Small intestine (tissue), 7 donors: ENCODE measurements at regions not wholly inside any gene's neighbourhood (a gene's known extent, or its start where the extent isn't known, plus 50 kb on each side); places are given as distances from the start of the nearest gene placed in this dataset.

Experiments used
- DNase-seq, 2 donors: peaks; one replicate each; pipeline versions ENCODE4 v3.0.0 to v3.0.0-alpha.2; 2013
- FAIRE-seq: peaks from 2 replicates; lab custom pipeline; 2012; peaks lifted over from hg19 to GRCh38; lab: Jason Lieb, UNC
- H3K27ac ChIP-seq, 3 donors: one replicate each; pipeline ENCODE4 v1.5.1; 2013; ENCODE audit warnings: low read length in 2 of 3, mild to moderate bottlenecking in 2 of 3, control low read depth in 1 of 3, inconsistent platforms in 1 of 3, low read depth in 1 of 3, moderate library complexity in 1 of 3
- H3K27me3 ChIP-seq, 3 donors: one replicate each; pipeline ENCODE4 v1.6.1; 2013; ENCODE audit warnings: low read length in 3 of 3, inconsistent platforms in 1 of 3; ENCODE audit not compliant: control insufficient read depth in 3 of 3, insufficient read depth in 3 of 3
- H3K36me3 ChIP-seq, 3 donors: one replicate each; pipeline ENCODE4 v1.6.1; 2013; ENCODE audit warnings: low read length in 3 of 3, inconsistent platforms in 1 of 3, low read depth in 1 of 3, mild to moderate bottlenecking in 1 of 3, moderate library complexity in 1 of 3; ENCODE audit not compliant: control insufficient read depth in 3 of 3, insufficient read depth in 2 of 3
- H3K4me1 ChIP-seq, 3 donors: one replicate each; pipeline ENCODE4 v1.6.1; 2013; ENCODE audit warnings: low read length in 2 of 3, inconsistent platforms in 1 of 3, low read depth in 1 of 3, mild to moderate bottlenecking in 1 of 3, moderate library complexity in 1 of 3; ENCODE audit not compliant: control insufficient read depth in 3 of 3, insufficient read depth in 2 of 3
- H3K4me3 ChIP-seq, 3 donors: one replicate each; pipeline ENCODE4 v1.5.1; 2013; ENCODE audit warnings: low read length in 3 of 3, control low read depth in 1 of 3, inconsistent platforms in 1 of 3, low read depth in 1 of 3, mild to moderate bottlenecking in 1 of 3, moderate library complexity in 1 of 3
- H3K9me3 ChIP-seq, 2 donors: one replicate each; pipeline ENCODE4 v1.6.1; 2013; ENCODE audit warnings: low read depth in 1 of 2, low read length in 1 of 2; ENCODE audit not compliant: control insufficient read depth in 2 of 2, insufficient read depth in 1 of 2
- WGBS, 3 donors: extraction: QIAGEN DNeasy Blood & Tissue Kit; methylation state at CpG; one replicate each; pipeline ENCODE4 v1.1.7; 2013; 5-methylcytosine and 5-hydroxymethylcytosine counted together
- donor health status: healthy with polysubstance abuse.
- donor health status: control.
- donor health status: control.
- donor health status: Bipolar disorder and iron deficiency.
- donor health status: healthy.

- peaks cover 0 to 12% (median 0%) of the 10 kb centered on the region in 3 donors for H3K4me1 ChIP-seq
- no peaks in the 10 kb centered on the region for H3K27me3 ChIP-seq
- H3K27ac ChIP-seq, result no peak overlapping the region
- WGBS, 3 donors, result 42 to 68% (median 44%) methylated on average over 3 of the region's 3 CpGs
- no peak overlapping the region for H3K4me3 ChIP-seq
- H3K9me3 ChIP-seq, result no peaks in the 10 kb centered on the region
- no peak for FAIRE-seq
- no peaks in the 10 kb centered on the region for H3K36me3 ChIP-seq
- DNase-seq, result no peak
These were observed 64.4 kb upstream of the NHSL1 start for GRCh38 chr6:138563650-138564049.

- DNase-seq (no peak), FAIRE-seq (no peak)
- no peaks in the 10 kb centered on the region for H3K27me3 ChIP-seq
- H3K9me3 ChIP-seq, result no peaks in the 10 kb centered on the region
- H3K27ac ChIP-seq, result no peak overlapping the region
- H3K4me1 ChIP-seq, result peaks cover 0 to 12% (median 0%) of the 10 kb centered on the region in 3 donors
- whole genome bisulfite sequencing, 3 donors, result 87 to 93% (median 87%) methylated on average over 5 of the region's 5 CpGs
- H3K4me3 ChIP-seq, result no peak overlapping the region
- no peaks in the 10 kb centered on the region for H3K36me3 ChIP-seq
These were observed 65.0 kb upstream of the NHSL1 start for GRCh38 chr6:138564170-138564721.

GRCh38 chr6:138567052-138567451 is 67.8 kb upstream of the NHSL1 start:
- no peak for DNase-seq
- WGBS, 3 donors, result 94 to 95% (median 95%) methylated on average over 9 of the region's 9 CpGs
- no peak for FAIRE-seq
- Histone ChIP-seq H3K9me3 (no peaks in the 10 kb centered on the region), H3K4me3 (no peak overlapping the region), H3K36me3 (no peaks in the 10 kb centered on the region), H3K27me3 (no peaks in the 10 kb centered on the region), H3K4me1 (peaks cover 0 to 5% (median 2%) of the 10 kb centered on the region in 3 donors), H3K27ac (no peak overlapping the region)

GRCh38 chr6:138568997-138569396 is 69.7 kb upstream of the NHSL1 start:
- Histone ChIP-seq H3K4me1 (peaks cover 0 to 2% (median 0%) of the 10 kb centered on the region in 3 donors), H3K36me3 (no peaks in the 10 kb centered on the region), H3K27me3 (peaks cover 0 to 2% (median 0%) of the 10 kb centered on the region in 3 donors), H3K4me3 (no peak overlapping the region), H3K27ac (no peak overlapping the region), H3K9me3 (no peaks in the 10 kb centered on the region)
- FAIRE-seq, result no peak
- DNase-seq, result no peak
- WGBS, 3 donors, result 87 to 94% (median 93%) methylated on average over 8 of the region's 8 CpGs

GRCh38 chr6:138569554-138569953 is 70.3 kb upstream of the NHSL1 start:
- DNase-seq (no peak), FAIRE-seq (no peak)
- Histone ChIP-seq H3K36me3 (no peaks in the 10 kb centered on the region), H3K27me3 (peaks cover 0 to 2% (median 0%) of the 10 kb centered on the region in 3 donors), H3K27ac (no peak overlapping the region), H3K9me3 (no peaks in the 10 kb centered on the region), H3K4me1 (peaks cover 0 to 2% (median 0%) of the 10 kb centered on the region in 3 donors), H3K4me3 (no peak overlapping the region)
- WGBS, 3 donors, result 94 to 97% (median 94%) methylated on average over 2 of the region's 2 CpGs

- Histone ChIP-seq H3K27ac (peak overlapping the region in 1 of 3 donors; percentile 4), H3K4me3 (peak overlapping the region in 1 of 3 donors; percentile 39), H3K9me3 (no peaks in the 10 kb centered on the region), H3K27me3 (peaks cover 0 to 2% (median 0%) of the 10 kb centered on the region in 3 donors), H3K36me3 (no peaks in the 10 kb centered on the region), H3K4me1 (peaks cover 0 to 2% (median 0%) of the 10 kb centered on the region in 3 donors)
- FAIRE-seq, result no peak
- 77 to 87% (median 84%) methylated on average over 7 of the region's 7 CpGs for WGBS, 3 donors
- DNase-seq, result peak in 1 of 2 donors; percentile 39
These were observed 70.9 kb upstream of the NHSL1 start for GRCh38 chr6:138569970-138570724.

- Histone ChIP-seq H3K4me3 (peak overlapping the region in 1 of 3 donors; percentile 39), H3K9me3 (no peaks in the 10 kb centered on the region), H3K27me3 (peaks cover 0 to 2% (median 0%) of the 10 kb centered on the region in 3 donors), H3K4me1 (peaks cover 0 to 2% (median 0%) of the 10 kb centered on the region in 3 donors), H3K27ac (peak overlapping the region in 1 of 3 donors; percentile 4), H3K36me3 (no peaks in the 10 kb centered on the region)
- no peak for FAIRE-seq
- WGBS, 3 donors, result 65 to 87% (median 82%) methylated on average over 4 of the region's 4 CpGs
- peak in 1 of 2 donors; percentile 48 for DNase-seq
These were observed 71.4 kb upstream of the NHSL1 start for GRCh38 chr6:138570725-138571029.

- Histone ChIP-seq H3K36me3 (no peaks in the 10 kb centered on the region), H3K4me1 (peaks cover 0 to 2% (median 0%) of the 10 kb centered on the region in 3 donors), H3K27me3 (peaks cover 0 to 2% (median 0%) of the 10 kb centered on the region in 3 donors), H3K4me3 (peak overlapping the region in 1 of 3 donors; percentile 39), H3K9me3 (no peaks in the 10 kb centered on the region), H3K27ac (peak overlapping the region in 1 of 3 donors; percentile 4)
- DNase-seq (peak in 1 of 2 donors; percentile 40), FAIRE-seq (no peak)
- WGBS, 3 donors, result 53 to 73% (median 72%) methylated on average over 7 of the region's 7 CpGs
These were observed 71.9 kb upstream of the NHSL1 start for GRCh38 chr6:138571181-138571580.
